ENCODE measurements at regions not wholly inside any gene's neighbourhood (a gene's known extent, or its start where the extent isn't known, plus 50 kb on each side); places are given as distances from the start of the nearest gene placed in this dataset.

DNA sequence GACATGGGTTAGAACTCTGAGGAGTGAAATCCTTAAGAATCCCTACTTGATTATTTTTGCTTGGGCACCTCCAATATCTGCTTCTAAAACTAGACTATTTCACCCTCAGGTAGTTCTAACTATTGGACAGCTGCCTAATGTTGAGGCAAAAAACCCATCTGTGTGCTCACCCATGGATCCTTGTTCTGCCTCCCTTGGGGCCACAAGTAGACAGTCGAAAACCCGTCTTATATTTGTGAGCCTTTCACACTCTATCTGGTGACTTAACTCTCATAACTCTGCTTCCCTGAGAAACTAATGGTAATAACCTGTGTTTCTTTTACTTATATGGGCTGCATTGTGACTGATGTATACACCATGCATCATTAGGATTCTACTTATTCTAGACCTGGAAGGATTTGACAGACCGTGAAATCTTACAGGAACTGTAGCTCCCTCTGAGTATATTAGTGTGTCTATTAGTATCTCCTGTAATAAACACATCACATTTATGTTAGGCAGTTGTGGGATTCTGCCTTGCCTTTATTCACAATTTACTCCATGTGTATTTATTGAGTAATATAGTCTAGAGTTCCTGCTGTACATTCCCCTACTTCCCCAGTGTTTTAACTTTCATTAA, 94.6 kb upstream of the SGCD start:
- DNase-seq (ENCODE audit: low read depth in 2 of 2, low spot score in 1 of 2), result no peak

DNA sequence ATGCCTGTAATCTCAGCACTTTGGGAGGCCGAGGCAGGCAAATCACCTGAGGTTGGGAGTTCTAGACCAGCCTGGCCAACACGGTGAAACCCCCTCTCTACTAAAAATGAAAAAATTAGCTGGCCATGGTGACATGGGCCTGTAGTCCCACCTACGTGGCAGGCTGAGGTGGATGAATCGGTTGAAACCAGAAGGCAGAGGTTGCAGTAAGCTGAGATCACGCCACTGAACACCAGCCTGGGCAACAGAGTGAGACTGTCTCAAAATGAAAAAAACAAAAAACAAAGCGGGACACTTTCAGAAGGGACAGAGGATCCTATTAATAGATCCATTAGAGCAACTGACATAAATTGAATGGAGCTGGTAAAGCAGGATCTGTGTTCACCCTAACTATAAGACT, 89.6 kb upstream of the SGCD start:
- no peak for DNase-seq (ENCODE audit: low read depth in 2 of 2, low spot score in 1 of 2)

DNA sequence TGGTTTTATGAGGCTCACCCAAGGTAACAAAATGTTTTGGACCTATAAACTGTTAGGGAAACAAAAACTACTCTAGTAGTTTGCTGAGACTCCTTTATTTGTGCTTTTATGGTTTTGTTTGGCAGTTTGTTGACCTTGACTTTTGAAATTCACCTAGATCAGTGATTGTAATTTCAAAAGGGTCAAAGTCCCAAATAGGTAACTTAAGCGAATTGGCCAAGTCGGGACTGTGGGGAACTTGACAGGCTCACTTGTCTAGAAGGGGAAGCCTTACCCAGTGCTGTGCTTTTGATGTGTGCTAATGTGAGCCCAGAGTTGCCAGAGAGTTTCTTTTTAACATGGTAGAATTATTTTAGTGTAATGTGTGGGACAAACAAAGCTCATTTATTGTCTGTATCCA, 87.2 kb upstream of the SGCD start:
- no peak for DNase-seq (ENCODE audit: low read depth in 2 of 2, low spot score in 1 of 2)

DNA sequence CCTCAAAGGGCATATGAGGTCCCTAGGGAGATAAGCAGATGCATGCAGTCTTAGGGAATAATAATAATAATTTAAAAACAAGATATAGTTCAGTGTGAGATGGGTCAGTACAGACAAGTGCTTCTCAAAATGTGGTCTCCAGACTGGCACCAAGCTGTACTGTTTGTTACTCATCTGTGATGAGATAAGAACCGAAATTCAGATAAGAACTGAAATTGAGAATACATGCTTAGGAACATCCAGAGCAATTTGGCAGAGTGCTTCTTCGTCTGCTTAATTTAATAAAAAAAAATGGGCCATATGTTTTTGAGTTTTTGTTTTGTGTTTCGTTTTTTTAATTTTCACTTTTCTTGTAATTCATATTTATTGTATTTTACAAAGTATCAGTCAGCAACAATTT, 86.5 kb upstream of the SGCD start:
- no peak for DNase-seq (ENCODE audit: low read depth in 2 of 2, low spot score in 1 of 2)

DNA sequence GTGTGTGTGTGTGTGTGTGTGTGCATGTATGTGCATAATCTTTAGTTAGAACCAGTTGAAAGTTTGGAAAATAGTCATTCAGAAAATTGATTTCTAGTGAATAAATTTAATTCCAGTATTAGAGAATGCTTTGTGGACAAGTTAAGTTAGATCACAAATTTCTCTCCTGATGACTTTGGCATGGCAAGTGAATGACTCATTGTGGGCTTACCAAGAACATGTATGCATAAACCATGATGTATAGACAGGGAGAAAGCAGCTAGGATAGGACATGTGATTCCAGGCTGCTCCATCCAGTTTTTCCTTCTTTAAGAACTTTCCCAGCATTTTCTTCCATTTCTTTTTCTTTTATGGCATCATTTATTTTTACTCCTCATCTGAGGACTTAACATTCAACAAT, 85.7 kb upstream of the SGCD start:
- no peak for DNase-seq (ENCODE audit: low read depth in 2 of 2, low spot score in 1 of 2)

DNA sequence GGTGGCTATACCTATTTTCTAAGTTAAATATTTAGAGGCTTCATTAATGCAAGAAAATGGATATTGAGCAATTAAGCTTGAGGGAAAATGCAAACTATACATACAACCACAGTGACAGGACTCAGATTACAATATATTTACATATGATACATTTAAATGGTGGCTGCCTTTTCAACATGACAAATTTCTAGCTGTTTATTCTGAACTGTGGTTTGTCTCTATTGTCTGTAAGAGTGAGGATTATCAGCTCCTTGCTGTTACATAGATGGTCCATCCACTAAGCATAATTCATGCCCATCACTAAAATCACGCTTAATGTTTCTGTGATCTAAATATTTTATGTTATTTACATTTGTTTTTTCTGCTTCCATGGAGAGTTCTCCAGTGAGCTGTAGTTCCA, 81.1 kb upstream of the SGCD start:
- DNase-seq (ENCODE audit: low read depth in 2 of 2, low spot score in 1 of 2), result no peak

DNA sequence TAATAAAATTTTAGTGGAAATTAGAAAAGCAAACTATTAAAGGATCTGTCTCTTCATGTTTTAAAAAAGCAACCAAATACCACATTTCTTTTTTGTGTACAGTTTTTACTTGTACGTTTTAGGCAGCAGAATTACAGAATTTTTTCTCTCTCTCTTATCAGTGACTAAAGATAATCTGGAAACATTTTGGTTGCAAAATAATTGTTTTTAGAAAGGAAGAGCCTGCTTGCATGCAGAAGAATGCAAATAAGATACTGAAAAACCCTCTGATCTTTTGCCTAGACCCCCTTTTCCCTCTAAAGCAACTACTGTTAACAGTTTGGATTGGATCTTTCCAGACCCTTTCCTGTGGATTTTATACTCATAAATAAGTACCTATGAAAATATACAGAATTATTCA, 75.9 kb upstream of the SGCD start:
- no peak for DNase-seq (ENCODE audit: low read depth in 2 of 2, low spot score in 1 of 2)

DNA sequence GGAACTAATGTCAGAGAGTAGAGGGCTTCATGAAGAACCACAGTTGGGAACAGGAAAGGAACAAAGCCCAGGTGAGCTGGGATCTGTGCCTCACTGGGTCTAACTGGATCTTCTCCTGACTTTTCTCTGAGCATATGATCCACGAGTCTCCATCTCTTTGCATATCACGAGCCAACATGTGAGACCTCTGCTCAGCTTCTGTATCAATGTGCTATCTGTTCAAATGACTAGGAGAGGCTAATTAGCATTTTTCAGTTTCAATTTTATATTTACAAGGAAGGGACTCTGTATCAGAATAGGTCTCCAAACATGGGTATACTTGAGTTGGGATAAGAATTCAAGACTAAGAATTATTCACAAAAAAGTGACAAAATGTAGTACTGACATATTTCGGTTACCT, 73.8 kb upstream of the SGCD start:
- DNase-seq (ENCODE audit: low read depth in 2 of 2, low spot score in 1 of 2), result no peak

DNA sequence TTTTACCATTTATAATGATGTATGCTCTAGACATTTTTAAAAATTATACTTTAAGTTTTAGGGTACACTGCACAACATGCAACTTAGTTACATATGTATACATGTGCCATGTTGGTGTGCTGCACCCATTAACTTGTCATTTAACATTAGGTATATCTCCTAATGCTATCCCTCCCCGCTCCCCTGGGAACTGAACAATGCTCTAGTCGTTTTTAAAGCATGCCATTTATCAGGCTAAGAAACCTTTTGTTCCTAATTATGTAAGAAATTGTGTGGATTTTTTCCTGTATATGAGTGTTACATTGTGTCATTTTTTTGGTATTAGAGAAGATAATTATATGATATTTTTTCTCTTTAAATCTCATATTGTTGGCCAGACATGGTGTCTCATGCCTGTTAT, 72.8 kb upstream of the SGCD start:
- DNase-seq (ENCODE audit: low read depth in 2 of 2, low spot score in 1 of 2), result no peak

DNA sequence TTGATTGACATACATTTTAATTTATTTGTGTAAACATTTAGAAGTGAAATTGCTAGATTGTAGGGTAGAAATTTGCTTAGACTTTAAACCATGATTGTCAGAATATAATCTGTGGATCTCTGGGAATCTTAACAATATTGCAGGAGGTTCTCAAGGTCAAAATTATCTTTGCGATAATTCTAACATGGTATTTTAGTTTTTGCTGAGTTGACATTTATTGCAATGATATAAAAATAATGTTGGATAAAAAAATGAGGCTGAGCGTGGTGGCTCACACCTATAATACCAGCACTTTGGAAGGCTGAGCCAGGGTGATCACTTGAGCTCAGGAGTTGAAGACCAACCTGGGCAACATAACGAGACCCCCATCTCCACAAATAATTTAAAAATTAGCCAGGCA, 70.3 kb upstream of the SGCD start:
- no peak for DNase-seq (ENCODE audit: low read depth in 2 of 2, low spot score in 1 of 2)

DNA sequence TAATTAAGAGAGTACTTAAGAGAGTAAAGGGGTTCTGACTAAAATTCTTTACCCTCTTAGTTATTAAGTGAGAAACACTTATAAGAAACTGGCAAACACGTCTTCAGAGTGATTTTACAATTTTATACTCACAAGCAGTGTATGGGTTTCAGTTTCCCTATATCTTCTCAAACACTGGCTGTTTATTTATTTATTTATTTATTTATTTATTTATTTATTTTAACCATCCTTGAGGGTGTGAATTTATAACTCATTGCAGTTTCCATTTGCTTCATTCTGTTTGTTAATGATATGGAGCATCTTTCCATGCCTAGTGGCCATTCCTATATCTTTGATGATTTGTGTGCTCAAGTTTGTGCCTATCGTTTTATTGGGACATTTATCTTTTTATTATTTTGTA, 68.0 kb upstream of the SGCD start:
- DNase-seq (ENCODE audit: low read depth in 2 of 2, low spot score in 1 of 2), result no peak

DNA sequence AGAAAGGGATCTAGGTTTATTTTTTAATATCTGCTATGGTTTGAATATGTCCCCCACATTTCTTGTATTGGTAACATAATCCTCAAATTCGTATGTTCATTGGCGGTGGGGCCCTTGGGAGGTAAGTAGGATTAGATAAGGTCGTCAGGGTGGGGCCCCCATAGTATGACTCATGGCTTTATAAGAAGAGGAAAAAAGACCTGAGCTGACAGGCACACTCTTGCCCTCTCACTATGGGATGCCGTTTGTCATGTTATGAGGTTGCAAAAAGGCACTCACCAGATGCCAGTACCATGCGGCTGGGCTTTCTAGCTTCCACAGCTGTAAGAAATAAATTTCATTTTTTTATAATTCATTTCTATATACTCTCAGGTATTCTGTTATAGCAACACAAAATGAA, 67.3 kb upstream of the SGCD start:
- DNase-seq (ENCODE audit: low read depth in 2 of 2, low spot score in 1 of 2), result no peak

DNA sequence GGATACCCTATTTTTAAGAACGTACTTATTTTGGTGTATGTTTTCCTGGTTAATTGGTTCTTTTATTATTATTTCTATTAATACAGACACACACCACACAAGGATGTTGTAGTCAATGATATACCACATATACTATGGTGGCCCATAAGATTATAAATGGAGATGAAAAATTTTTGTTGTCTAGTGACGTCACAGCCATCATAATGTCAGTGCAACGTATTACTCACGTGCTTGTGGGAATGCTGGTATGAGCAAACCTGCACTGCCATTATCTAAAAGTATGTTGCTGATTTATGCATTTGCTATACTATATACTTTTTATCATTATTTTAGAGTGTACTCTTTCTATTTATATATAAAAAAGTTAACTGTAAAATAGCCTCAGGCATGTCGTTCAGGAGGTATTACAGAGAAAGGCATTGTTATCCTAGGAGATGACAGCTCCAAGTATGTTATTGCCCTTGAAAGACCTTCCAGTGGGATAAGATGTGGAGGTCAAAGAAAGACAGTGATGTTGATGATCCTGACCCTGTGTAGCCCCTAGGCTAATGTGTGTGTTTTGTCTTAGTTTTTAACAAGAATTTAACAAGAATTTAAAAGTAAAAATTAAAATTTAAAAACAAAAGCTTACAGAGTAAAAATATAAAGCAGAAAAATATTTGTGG, 65.6 kb upstream of the SGCD start:
- DNase-seq (ENCODE audit: low read depth in 2 of 2, low spot score in 1 of 2), result no peak

DNA sequence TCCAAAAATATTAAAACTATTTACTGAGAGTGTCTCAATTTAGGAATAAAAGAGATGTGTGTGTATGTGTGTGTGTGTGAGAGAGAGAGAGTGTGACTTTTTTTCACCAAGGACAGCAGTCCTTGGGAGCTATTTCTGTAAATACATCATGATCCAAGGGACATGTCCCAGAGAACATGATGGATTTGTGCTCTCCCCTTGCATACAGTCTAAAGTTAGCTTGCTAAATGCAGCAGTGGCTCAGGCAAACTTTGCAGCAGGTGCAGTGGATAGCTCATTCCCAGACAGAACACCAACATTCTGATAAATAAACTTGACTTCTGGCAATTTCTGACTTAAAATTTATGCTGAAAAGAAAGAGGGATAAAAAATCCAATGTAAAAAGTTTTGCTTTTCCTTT, 55.4 kb upstream of the SGCD start:
- DNase-seq (ENCODE audit: low read depth in 2 of 2, low spot score in 1 of 2), result no peak

DNA sequence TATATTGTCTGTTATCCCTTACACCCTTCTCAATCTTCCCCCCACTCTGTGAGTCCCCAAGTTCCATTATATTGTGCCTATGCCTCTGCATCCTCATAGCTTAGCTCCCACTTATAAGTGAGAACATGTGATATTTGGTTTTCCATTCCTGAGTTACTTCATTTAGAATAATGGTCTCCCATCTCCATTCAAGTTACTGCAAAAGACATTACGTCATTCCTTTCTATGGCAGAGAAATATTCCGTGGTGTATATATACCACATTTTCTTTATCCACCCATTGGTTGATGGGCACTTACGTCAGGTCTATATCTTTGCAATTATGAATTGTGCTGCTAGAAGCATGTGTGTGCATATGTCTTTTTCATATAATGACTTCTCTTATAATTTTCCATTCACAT, 54.8 kb upstream of the SGCD start:
- no peak for DNase-seq (ENCODE audit: low read depth in 2 of 2, low spot score in 1 of 2)

DNA sequence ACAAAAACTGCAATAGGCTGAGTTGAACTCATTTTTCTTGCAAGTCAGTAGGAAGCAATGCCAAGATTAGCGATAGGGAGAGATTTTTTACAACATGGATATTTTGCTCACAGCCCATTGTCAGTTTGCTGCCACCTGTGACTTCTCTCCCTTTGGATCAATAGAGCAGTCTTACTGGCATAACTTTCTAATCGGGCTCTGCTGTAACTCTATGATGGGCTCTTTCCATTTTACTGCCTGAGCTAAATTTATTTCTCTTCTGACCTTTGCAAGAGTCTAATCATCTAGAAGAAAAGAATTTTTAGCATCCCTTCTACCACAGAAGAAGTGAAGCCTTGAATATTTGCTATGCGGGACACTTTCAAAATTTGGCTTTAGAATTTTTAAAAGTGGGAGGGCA, 53.6 kb upstream of the SGCD start:
- no peak for DNase-seq (ENCODE audit: low read depth in 2 of 2, low spot score in 1 of 2)

DNA sequence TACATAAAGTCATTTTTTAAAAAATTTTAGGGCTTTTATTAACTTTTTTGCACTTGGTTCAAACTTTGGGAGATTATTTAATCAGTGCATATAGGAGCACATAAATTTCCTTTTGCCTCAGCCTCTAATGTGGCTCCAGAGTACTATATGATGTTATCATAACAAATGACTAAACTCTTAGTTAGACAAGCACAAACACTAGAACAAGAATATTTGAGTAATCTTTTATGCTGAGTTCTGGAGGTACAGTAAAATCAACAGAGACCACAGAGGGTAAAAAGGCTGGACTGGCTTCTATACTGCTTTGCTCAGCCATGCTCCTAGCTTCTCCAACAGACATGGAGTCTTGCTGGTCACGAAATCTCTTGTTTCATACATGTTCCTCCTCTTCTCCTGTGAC, 52.5 kb upstream of the SGCD start:
- no peak for DNase-seq (ENCODE audit: low read depth in 2 of 2, low spot score in 1 of 2)

All from stimulated activated CD8-positive, alpha-beta memory T cell treated with anti-CD3 and anti-CD28 coated beads, Interleukin-4, amount 100 ng/mL, for 4 hours (primary cell).